Suppressor macrophage treated with lipopolysaccharide for 4 hours (primary cell): ENCODE measurements at regions not wholly inside any gene's neighbourhood (a gene's known extent, or its start where the extent isn't known, plus 50 kb on each side); places are given as distances from the start of the nearest gene placed in this dataset.
"Not testable (repeated sequence)": the region's sequence is repeated elsewhere in the genome, so short reads cannot be mapped to it uniquely, and the experiment has no call there.

Experiments used
- DNase-seq: peaks from one replicate; pipeline ENCODE4 v3.0.0-alpha.2; 2020

DNA sequence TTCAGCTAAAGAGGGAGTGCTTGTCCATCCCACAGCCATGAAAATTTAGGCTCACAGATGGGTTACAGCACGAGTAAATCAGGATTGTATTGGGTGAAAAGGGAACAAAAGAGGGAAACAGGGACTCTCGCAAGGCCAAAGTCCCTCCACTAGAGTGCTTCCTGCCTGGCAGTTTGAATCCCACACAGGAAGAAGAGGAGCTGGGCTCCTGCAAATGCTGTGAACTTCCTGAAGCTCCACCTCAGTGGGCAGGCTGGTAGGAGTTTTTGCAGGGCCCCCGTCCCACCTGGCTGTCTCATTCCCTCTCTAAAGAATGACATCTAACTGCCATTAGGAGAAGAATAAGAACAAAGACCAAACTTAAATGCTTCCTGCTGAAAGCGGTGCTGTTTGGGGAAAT is 712.0 kb upstream of the PRMT6 start:
- DNase-seq = no peak

GRCh38 chr1:106360252-106360651 is 696.2 kb upstream of the PRMT6 start:
- no peak for DNase-seq

DNA sequence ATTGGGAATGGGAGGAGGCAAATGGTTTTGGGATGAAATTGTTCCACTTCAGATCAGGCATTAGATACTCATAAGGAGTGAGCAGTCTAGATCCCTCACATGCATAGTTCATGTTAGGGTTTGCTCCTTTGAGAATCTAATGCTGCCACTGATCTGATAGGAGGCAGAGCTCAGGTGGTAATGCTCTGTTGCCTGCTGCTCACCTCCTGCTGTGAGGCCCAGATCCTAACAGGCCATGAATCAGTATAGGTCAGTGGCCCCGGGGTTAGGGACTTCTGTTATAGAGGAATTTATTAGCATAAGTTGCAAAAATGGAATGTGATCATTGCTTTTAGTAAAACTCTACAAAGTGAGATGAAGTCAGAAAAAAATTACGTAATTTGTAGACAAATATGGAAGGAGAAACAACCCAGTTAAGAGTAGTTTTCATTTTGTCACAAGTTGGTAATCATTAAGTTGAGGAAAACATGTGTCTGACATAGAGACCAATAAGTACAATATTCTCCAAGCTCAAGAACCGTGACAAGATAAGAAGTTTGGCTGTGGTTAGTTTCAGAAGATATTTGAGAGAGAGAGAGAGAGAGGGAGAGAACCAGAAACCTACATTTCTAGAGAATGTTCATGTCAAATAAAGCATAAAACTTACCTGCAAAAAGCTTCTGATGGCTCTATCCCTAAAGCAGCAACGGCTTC is 689.7 kb upstream of the PRMT6 start:
- DNase-seq = no peak

DNA sequence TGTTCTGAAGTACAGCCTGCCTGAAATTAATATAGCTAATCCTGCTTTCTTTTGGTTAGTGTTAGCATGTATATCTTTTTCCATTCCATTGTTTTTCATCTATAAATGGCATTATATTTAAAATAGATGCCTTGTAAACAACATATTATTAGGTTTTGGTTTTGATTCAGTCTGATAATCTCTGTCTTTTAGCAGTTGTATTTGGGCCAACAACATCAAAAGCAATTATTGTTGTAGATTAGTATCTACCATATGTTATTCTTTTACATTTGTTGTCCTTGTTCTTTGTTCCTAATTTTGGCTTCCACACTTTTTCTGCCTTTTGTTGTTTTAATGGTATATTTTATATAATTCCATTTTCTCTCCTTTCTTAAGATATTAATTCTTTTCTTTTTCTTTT is 678.2 kb upstream of the PRMT6 start:
- DNase-seq = no peak

- no peak for DNase-seq
Observed at GRCh38 chr1:106380772-106381171, 675.7 kb upstream of the PRMT6 start.

GRCh38 chr1:106389160-106389559 is 667.3 kb upstream of the PRMT6 start:
- not testable (repeated sequence) for DNase-seq

DNA sequence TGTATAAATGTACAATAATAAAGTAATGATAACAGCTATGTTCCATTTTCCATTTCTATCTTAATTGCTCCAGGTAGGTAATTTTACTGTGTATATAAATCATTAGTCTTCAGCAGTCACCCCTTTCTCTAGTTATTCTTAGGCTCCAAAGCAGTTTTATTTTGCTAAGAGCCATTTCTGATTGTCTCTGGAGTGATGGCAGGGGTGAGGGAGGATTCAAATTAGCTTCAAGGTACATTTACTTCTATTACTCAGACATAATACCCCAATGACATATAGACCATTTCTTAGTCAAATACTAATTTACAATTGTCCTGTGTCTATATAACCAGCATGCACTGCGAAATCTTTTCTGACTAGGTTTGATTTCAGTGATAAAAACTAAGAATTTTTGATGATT is 663.4 kb upstream of the PRMT6 start:
- DNase-seq = no peak

- no peak for DNase-seq
Observed at GRCh38 chr1:106396020-106396419, 660.5 kb upstream of the PRMT6 start.

DNA sequence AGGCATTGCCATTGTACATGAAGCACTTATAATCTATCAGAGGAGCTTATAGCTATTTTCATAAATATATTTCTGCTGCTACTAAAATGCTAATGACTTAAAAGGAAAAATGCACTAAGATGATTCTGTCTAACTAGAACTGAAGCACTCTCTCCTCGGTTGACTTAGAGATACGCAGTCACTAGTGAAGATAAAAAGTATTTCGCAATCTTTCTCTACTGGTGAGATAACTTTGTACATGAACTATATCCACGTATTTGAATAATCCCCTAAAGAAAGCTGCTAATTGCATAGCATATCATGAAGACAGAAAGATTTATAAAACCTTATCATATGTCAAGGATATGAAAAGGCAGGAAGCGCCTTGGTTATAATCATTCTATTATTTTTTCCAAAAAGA is 658.1 kb upstream of the PRMT6 start:
- no peak for DNase-seq

GRCh38 chr1:106406114-106406513 is 650.4 kb upstream of the PRMT6 start:
- DNase-seq = no peak

DNA sequence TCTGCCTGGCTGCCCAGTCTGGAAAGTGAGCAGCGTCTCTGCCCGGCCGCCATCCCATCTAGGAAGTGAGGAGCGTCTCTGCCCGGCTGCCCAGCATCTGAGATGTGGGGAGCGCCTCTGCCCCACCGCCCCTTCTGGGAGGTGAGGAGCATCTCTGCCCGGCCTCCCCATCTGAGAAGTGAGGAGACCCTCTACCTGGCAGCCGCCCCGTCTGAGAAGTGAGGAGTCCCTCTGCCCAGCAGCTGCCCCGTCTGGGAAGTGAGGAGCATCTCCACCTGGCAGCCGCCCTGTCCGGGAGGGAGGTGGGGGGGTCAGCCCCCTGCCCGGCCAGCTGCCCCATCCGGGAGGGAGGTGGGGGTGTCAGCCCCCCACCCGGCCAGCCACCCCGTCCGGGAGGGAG is 644.2 kb upstream of the PRMT6 start:
- not testable (repeated sequence) for DNase-seq

DNA sequence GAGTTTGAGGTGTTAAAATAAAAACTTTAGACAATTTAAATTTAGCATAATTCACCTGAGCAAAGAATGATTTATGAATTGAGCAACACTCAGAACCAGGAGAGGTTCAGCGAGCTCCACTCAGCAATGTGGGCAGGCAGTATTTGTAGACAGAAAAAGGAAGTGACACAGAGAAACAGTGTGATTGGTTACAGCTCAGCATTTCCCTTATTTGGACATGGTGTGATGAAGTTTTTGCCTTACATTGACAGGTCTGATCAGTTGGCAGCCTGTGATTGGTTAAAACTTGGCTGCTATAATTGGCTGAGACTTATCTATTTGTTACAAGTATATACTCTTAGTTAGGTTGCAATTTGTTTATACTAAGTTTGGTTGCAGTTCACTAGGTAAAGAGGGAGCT is 621.2 kb upstream of the PRMT6 start:
- DNase-seq = no peak

DNA sequence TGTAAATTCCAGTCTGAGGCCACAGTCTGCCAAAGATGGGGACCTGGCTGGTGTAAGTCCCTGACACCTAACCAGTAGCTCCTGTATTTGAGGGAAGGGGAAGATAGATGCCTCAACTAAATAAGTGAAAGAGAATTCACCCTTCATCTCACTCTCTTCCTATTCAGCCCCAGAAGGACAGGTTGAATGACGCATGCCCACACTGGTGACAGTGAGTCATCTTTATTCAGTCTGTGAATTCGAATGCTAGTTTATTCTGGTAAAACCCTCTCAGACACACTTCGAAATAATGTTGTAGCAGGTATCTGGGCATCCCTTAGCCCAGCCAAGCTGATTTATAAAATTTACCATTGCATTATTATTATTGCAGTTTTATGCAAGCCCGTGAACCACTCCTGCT is 617.0 kb upstream of the PRMT6 start:
- no peak for DNase-seq

- no peak for DNase-seq
Observed at GRCh38 chr1:106447466-106447865, 609.0 kb upstream of the PRMT6 start.

- DNase-seq = no peak
Observed at GRCh38 chr1:106456832-106457231, 599.6 kb upstream of the PRMT6 start.

DNA sequence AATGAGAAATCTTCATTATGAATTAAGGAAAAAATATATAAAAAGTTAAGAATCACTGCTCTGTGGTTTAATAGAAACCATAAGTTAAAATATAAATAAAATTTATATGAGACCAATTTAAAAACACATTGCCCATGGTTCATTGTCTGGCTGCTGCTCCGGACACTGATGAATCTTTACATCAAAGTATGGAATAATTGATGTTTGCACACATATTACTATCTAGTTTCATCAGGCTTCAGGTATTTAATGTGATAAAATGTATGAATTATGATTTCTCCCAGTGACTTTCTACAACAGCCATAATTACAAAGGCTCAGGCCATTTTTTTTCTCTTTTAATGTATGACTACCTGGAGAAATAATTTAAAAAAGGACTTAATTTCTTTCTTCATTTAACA is 599.1 kb upstream of the PRMT6 start:
- no peak for DNase-seq

- no peak for DNase-seq
Observed at GRCh38 chr1:106458866-106459265, 597.6 kb upstream of the PRMT6 start.

GRCh38 chr1:106459418-106459817 is 597.1 kb upstream of the PRMT6 start:
- DNase-seq = no peak

GRCh38 chr1:106465666-106466065 is 590.8 kb upstream of the PRMT6 start:
- no peak for DNase-seq

GRCh38 chr1:106480629-106481028 is 575.8 kb upstream of the PRMT6 start:
- no peak for DNase-seq

DNA sequence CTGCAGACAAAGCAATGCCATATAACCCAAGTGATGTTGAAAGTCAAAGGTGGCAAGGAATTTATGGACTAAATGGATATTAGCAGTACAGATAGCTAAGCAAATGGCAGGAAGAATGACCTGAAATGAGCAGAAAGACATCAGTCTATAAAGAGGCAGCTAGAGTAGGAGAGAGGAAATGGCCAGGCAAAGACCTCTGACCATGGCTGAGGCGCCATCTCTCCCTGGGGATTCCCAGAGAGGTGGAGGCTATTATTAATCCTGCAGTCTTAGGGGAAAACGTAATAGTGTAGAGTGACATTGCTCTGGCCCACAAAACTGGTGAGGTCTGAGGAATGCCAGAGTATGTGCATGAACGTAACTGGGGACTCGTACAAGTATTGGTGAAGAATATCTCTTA is 563.6 kb upstream of the PRMT6 start:
- no peak for DNase-seq

DNA sequence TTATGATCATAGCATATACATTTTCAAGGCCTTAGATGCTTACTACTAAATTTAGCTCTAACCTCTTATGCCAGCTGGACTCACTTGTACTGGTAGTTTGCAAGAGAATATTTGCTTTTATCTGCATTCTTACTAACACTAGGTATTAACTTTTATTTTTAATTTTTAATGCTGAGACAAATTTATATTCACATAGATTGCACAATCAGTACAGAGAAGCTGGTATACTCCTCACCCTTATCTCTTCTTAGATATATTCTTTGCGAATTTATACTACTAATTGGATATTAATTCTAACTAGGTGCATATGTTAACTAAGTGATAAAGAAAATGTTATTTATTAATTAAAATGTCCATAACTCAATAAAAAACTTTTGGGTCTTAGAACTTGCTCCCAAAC is 561.8 kb upstream of the PRMT6 start:
- no peak for DNase-seq

DNA sequence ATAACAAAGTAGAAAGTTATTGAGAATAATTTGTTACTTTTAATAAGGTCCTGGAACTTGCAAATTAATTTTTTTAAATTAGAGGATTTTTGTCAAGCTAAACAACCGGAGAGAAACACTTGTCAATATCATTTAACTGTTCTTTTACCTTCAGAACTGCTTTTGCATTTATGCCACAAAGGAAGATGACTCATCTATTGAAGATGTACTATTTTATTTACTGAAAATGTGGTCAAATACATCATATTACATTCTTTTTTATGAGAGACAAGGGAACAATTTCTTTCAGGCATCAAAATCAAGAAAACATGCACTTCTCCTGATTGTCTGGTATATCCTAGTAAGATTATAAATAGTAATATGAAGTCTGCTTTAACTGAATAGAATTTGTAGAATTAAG is 558.2 kb upstream of the PRMT6 start:
- no peak for DNase-seq

- DNase-seq = no peak
Observed at GRCh38 chr1:106502659-106503058, 553.8 kb upstream of the PRMT6 start.

- no peak for DNase-seq
Observed at GRCh38 chr1:106515375-106515774, 541.1 kb upstream of the PRMT6 start.

GRCh38 chr1:106517224-106517623 is 539.2 kb upstream of the PRMT6 start:
- DNase-seq = no peak
